Cardiac muscle cell (in vitro differentiated cells and primary cell): ENCODE measurements at regions not wholly inside any gene's neighbourhood (a gene's known extent, or its start where the extent isn't known, plus 50 kb on each side); places are given as distances from the start of the nearest gene placed in this dataset.

Experiments used
- DNase-seq, 2 donors: peaks; one replicate each; pipeline versions ENCODE4 v3.0.0 to v3.0.0-alpha.2; 2010 to 2017; ENCODE audit warnings: low read depth in 1 of 2, low spot score in 1 of 2
- H3K27ac ChIP-seq: fragments of 200-600 bp; sonication (generic); 2 replicates; pipeline ENCODE4 v1.5.1; 2016
- H3K27me3 ChIP-seq: fragments of 200-600 bp; sonication (generic); 2 replicates; pipeline ENCODE4 v1.6.0; 2016; ENCODE audit warnings: control low read depth
- H3K36me3 ChIP-seq: fragments of 200-600 bp; sonication (generic); 2 replicates; pipeline ENCODE4 v1.5.1; 2016; ENCODE audit warnings: control low read depth
- H3K4me1 ChIP-seq: fragments of 200-600 bp; sonication (generic); 2 replicates; pipeline ENCODE4 v1.8.1; 2017; ENCODE audit warnings: low read depth, mild to moderate bottlenecking, mixed run types
- H3K4me3 ChIP-seq: fragments of 200-600 bp; sonication (generic); 2 replicates; pipeline ENCODE4 v1.5.1; 2016; ENCODE audit warnings: mild to moderate bottlenecking
- H3K9me3 ChIP-seq: fragments of 200-600 bp; sonication (generic); 2 replicates; pipeline ENCODE4 v1.5.1; 2017; ENCODE audit warnings: low read depth, mild to moderate bottlenecking, control low read depth
- CTCF ChIP-seq: IDR thresholded peaks from 2 replicates; pipeline ENCODE4 v1.5.1; 2012; ENCODE audit warnings: low read depth, mild to moderate bottlenecking, low read length

- no peaks in the 10 kb centered on the region for H3K27me3 ChIP-seq
- no peak overlapping the region for H3K27ac ChIP-seq
- no peak overlapping the region for H3K4me3 ChIP-seq
- DNase-seq = no peak
- no peaks in the 10 kb centered on the region for H3K9me3 ChIP-seq
- no peak for TF ChIP-seq CTCF
- no peaks in the 10 kb centered on the region for H3K4me1 ChIP-seq
- H3K36me3 ChIP-seq = no peaks in the 10 kb centered on the region
These were observed 138.3 kb downstream of the CRLF2 start for GRCh38 chrX:1074172-1074571.

GRCh38 chrX:1072637-1073377 is 139.6 kb downstream of the CRLF2 start:
- DNase-seq = peak in 1 of 2 donors; percentile 35
- Histone ChIP-seq H3K27ac (no peak overlapping the region), H3K9me3 (no peaks in the 10 kb centered on the region), H3K4me1 (no peaks in the 10 kb centered on the region), H3K4me3 (peak overlapping the region; percentile 9), H3K36me3 (no peaks in the 10 kb centered on the region), H3K27me3 (no peaks in the 10 kb centered on the region)
- no peak for TF ChIP-seq CTCF

- no peak overlapping the region for H3K4me3 ChIP-seq
- TF ChIP-seq CTCF = no peak
- DNase-seq = no peak
- no peaks in the 10 kb centered on the region for H3K36me3 ChIP-seq
- no peaks in the 10 kb centered on the region for H3K27me3 ChIP-seq
- H3K9me3 ChIP-seq = no peaks in the 10 kb centered on the region
- H3K4me1 ChIP-seq = no peaks in the 10 kb centered on the region
- H3K27ac ChIP-seq = no peak overlapping the region
These were observed 141.1 kb downstream of the CRLF2 start for GRCh38 chrX:1071351-1071750.

- Histone ChIP-seq H3K27ac (no peak overlapping the region), H3K9me3 (no peaks in the 10 kb centered on the region), H3K36me3 (no peaks in the 10 kb centered on the region), H3K27me3 (no peaks in the 10 kb centered on the region), H3K4me1 (no peaks in the 10 kb centered on the region), H3K4me3 (no peak overlapping the region)
- no peak for TF ChIP-seq CTCF
- no peak for DNase-seq
These were observed 150.1 kb downstream of the CRLF2 start for GRCh38 chrX:1062351-1062750.

- Histone ChIP-seq H3K4me3 (no peak overlapping the region), H3K36me3 (no peaks in the 10 kb centered on the region), H3K4me1 (no peaks in the 10 kb centered on the region), H3K27me3 (no peaks in the 10 kb centered on the region), H3K27ac (no peak overlapping the region), H3K9me3 (no peaks in the 10 kb centered on the region)
- DNase-seq = no peak
- TF ChIP-seq CTCF = no peak
These were observed 151.9 kb downstream of the CRLF2 start for GRCh38 chrX:1060562-1060960.
